ENCODE measurements at regions not wholly inside any gene's neighbourhood (a gene's known extent, or its start where the extent isn't known, plus 50 kb on each side); places are given as distances from the start of the nearest gene placed in this dataset.
"Not testable (repeated sequence)": the region's sequence is repeated elsewhere in the genome, so short reads cannot be mapped to it uniquely, and the experiment has no call there.

- DNase-seq (ENCODE audit: low read depth in 2 of 2), result no peak
Measured at GRCh38 chr5:155700333-155700732, 626.6 kb upstream of the SGCD start.

- DNase-seq (ENCODE audit: low read depth in 2 of 2), result no peak
Measured at GRCh38 chr5:155711882-155712281, 615.1 kb upstream of the SGCD start.

- DNase-seq (ENCODE audit: low read depth in 2 of 2), result not testable (repeated sequence)
Measured at GRCh38 chr5:155714435-155714834, 612.5 kb upstream of the SGCD start.

GRCh38 chr5:155726267-155726666 lies 600.7 kb upstream of the SGCD start:
- no peak for DNase-seq (ENCODE audit: low read depth in 2 of 2)

GRCh38 chr5:155727512-155728145 lies 599.3 kb upstream of the SGCD start:
- DNase-seq (ENCODE audit: low read depth in 2 of 2), result no peak

GRCh38 chr5:155728146-155728856 lies 598.7 kb upstream of the SGCD start:
- DNase-seq (ENCODE audit: low read depth in 2 of 2), result no peak

- DNase-seq (ENCODE audit: low read depth in 2 of 2), result no peak
Measured at GRCh38 chr5:155728857-155729683, 597.9 kb upstream of the SGCD start.

- no peak for DNase-seq (ENCODE audit: low read depth in 2 of 2)
Measured at GRCh38 chr5:155729684-155730059, 597.3 kb upstream of the SGCD start.

- no peak for DNase-seq (ENCODE audit: low read depth in 2 of 2)
Measured at GRCh38 chr5:155732587-155733376, 594.2 kb upstream of the SGCD start.

GRCh38 chr5:155733935-155734334 lies 593.0 kb upstream of the SGCD start:
- DNase-seq (ENCODE audit: low read depth in 2 of 2), result no peak

- no peak for DNase-seq (ENCODE audit: low read depth in 2 of 2)
Measured at GRCh38 chr5:155735388-155735787, 591.6 kb upstream of the SGCD start.

GRCh38 chr5:155738616-155739015 lies 588.3 kb upstream of the SGCD start:
- DNase-seq (ENCODE audit: low read depth in 2 of 2), result no peak

GRCh38 chr5:155746367-155747038 lies 580.5 kb upstream of the SGCD start:
- DNase-seq (ENCODE audit: low read depth in 2 of 2), result no peak

GRCh38 chr5:155750101-155750500 lies 576.9 kb upstream of the SGCD start:
- DNase-seq (ENCODE audit: low read depth in 2 of 2), result no peak

- no peak for DNase-seq (ENCODE audit: low read depth in 2 of 2)
Measured at GRCh38 chr5:155750571-155750970, 576.4 kb upstream of the SGCD start.

GRCh38 chr5:155753943-155754581 lies 572.9 kb upstream of the SGCD start:
- DNase-seq (ENCODE audit: low read depth in 2 of 2), result no peak

GRCh38 chr5:155759252-155759651 lies 567.7 kb upstream of the SGCD start:
- DNase-seq (ENCODE audit: low read depth in 2 of 2), result no peak

GRCh38 chr5:155759984-155760383 lies 567.0 kb upstream of the SGCD start:
- DNase-seq (ENCODE audit: low read depth in 2 of 2), result no peak

- DNase-seq (ENCODE audit: low read depth in 2 of 2), result no peak
Measured at GRCh38 chr5:155761502-155761901, 565.5 kb upstream of the SGCD start.

- no peak for DNase-seq (ENCODE audit: low read depth in 2 of 2)
Measured at GRCh38 chr5:155765715-155766114, 561.2 kb upstream of the SGCD start.

- no peak for DNase-seq (ENCODE audit: low read depth in 2 of 2)
Measured at GRCh38 chr5:155767470-155767869, 559.5 kb upstream of the SGCD start.

Data from stimulated activated CD8-positive, alpha-beta memory T cell treated with anti-CD3 and anti-CD28 coated beads, Interleukin-2, amount 100 ng/mL, for 48 hours (primary cell).